DMS79 treated with DMSO at 0.1 percent for 48 hours (cell line): ENCODE measurements at regions not wholly inside any gene's neighbourhood (a gene's known extent, or its start where the extent isn't known, plus 50 kb on each side); places are given as distances from the start of the nearest gene placed in this dataset.
"Not testable (repeated sequence)": the region's sequence is repeated elsewhere in the genome, so short reads cannot be mapped to it uniquely, and the experiment has no call there.

Experiments used
- DNase-seq: peaks from one replicate; lab custom pipeline; 2025; lab: John Stamatoyannopoulos, UW

- DNase-seq = no peak
Measured at GRCh38 chr3:101998256-101998926, 149.1 kb downstream of the NFKBIZ start.

GRCh38 chr3:101999177-101999779, 150.0 kb downstream of the NFKBIZ start:
- DNase-seq = no peak

- DNase-seq = no peak
Measured at GRCh38 chr3:102000620-102001209, 151.4 kb downstream of the NFKBIZ start.

GRCh38 chr3:102002056-102002455, 152.7 kb downstream of the NFKBIZ start:
- DNase-seq = no peak

- no peak for DNase-seq
Measured at GRCh38 chr3:102004561-102004960, 155.2 kb downstream of the NFKBIZ start.

- DNase-seq = no peak
Measured at GRCh38 chr3:102005551-102005950, 156.2 kb downstream of the NFKBIZ start.

GRCh38 chr3:102006812-102007485, 157.6 kb downstream of the NFKBIZ start:
- peak; percentile 99 for DNase-seq

GRCh38 chr3:102008436-102008835, 159.1 kb downstream of the NFKBIZ start:
- not testable (repeated sequence) for DNase-seq

GRCh38 chr3:102016417-102016816, 167.1 kb downstream of the NFKBIZ start:
- no peak for DNase-seq

GRCh38 chr3:102017784-102018183, 168.5 kb downstream of the NFKBIZ start:
- no peak for DNase-seq

- no peak for DNase-seq
Measured at GRCh38 chr3:102018551-102018950, 169.2 kb downstream of the NFKBIZ start.

GRCh38 chr3:102020735-102021134, 171.4 kb downstream of the NFKBIZ start:
- no peak for DNase-seq

- peak; percentile 53 for DNase-seq
Measured at GRCh38 chr3:102024270-102024904, 175.1 kb downstream of the NFKBIZ start.

- DNase-seq = no peak
Measured at GRCh38 chr3:102025606-102026270, 176.4 kb downstream of the NFKBIZ start.

GRCh38 chr3:102026656-102027055, 177.3 kb downstream of the NFKBIZ start:
- DNase-seq = no peak

- DNase-seq = no peak
Measured at GRCh38 chr3:102030661-102031060, 181.3 kb downstream of the NFKBIZ start.

- no peak for DNase-seq
Measured at GRCh38 chr3:102031834-102032233, 182.5 kb downstream of the NFKBIZ start.

- DNase-seq = no peak
Measured at GRCh38 chr3:102032491-102033383, 183.4 kb downstream of the NFKBIZ start.

- no peak for DNase-seq
Measured at GRCh38 chr3:102034639-102035451, 185.5 kb downstream of the NFKBIZ start.

- no peak for DNase-seq
Measured at GRCh38 chr3:102036017-102036416, 186.7 kb downstream of the NFKBIZ start.
